Activated effector memory CD4-positive, alpha-beta T cell treated with Interleukin-2 at 50 U/mL for 16 hours (primary cell): ENCODE measurements at regions not wholly inside any gene's neighbourhood (a gene's known extent, or its start where the extent isn't known, plus 50 kb on each side); places are given as distances from the start of the nearest gene placed in this dataset.

Experiments
- DNase-seq: peaks from one replicate; pipeline ENCODE4 v3.0.0-alpha.2; 2020

DNA sequence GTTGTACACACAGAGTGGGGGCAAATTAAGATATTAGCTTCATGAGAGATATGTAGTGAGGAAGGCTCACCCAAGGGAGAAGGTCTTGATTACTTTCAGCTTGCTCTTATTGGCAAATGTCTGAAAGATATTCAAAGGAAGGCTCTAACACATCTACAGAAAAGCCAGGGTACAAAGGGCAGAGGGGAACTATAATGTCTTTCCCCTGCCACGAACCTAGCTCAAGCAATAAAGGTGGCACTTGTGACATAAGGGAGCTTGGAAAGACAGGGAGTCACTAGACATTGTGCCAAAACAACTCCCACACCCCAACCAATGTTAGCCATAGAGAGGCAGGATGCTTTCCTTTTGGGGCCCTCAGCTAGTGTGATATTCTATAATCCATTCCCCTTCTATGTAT is 52.2 kb upstream of the SOX9 start:
- no peak for DNase-seq

DNA sequence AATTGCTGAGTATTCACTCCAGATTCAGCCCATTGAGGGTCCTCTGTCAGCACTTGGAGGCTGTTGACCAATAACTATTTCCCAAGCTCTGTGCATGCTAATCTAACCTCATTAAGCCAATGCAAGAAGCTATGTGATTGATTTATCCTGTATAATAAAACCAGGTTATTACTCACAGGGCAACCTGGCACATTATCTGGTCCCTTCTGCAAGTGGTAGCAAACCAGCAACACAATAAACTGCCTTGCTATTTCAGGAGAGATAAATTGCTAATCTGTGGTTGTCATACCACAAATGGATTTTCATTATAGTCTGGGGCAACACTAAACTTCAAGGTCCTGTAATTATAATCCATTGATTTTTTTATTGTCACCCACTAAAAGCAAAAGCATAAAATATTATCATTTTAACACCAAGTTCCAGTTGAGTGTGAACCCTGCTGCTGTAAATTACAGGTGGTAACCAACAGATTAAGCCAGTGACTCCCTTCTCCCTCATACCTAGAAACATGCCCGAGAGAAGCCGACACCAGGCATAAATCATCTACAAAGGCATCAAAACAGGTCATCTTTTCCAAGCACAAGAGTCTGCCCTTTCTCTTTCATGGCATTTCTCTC is 51.1 kb upstream of the SOX9 start:
- no peak for DNase-seq
